HG02759 (cell line): ENCODE measurements at regions not wholly inside any gene's neighbourhood (a gene's known extent, or its start where the extent isn't known, plus 50 kb on each side); places are given as distances from the start of the nearest gene placed in this dataset.
"Not testable (repeated sequence)": the region's sequence is repeated elsewhere in the genome, so short reads cannot be mapped to it uniquely, and the experiment has no call there.

Source experiments
- ATAC-seq: cut with Tn5 transposase; IDR thresholded peaks from one replicate; pipeline ENCODE4 v1.9.1; 2021; ENCODE audit warnings: mild to moderate bottlenecking, moderate library complexity; ENCODE audit not compliant: unreplicated experiment

- ATAC-seq = no peak
Observed at GRCh38 chr4:170849969-170850368, 760.2 kb upstream of the AADAT start.

GRCh38 chr4:170827562-170828274, 738.0 kb upstream of the AADAT start:
- ATAC-seq = no peak

- no peak for ATAC-seq
Observed at GRCh38 chr4:170818786-170819185, 729.0 kb upstream of the AADAT start.

GRCh38 chr4:170805352-170805751, 715.6 kb upstream of the AADAT start:
- no peak for ATAC-seq

- no peak for ATAC-seq
Observed at GRCh38 chr4:170804930-170805329, 715.2 kb upstream of the AADAT start.

GRCh38 chr4:170803492-170803891, 713.7 kb upstream of the AADAT start:
- ATAC-seq = no peak

GRCh38 chr4:170801771-170802170, 712.0 kb upstream of the AADAT start:
- no peak for ATAC-seq

- no peak for ATAC-seq
Observed at GRCh38 chr4:170794525-170794924, 704.8 kb upstream of the AADAT start.

- not testable (repeated sequence) for ATAC-seq
Observed at GRCh38 chr4:170788540-170789051, 698.8 kb upstream of the AADAT start.

- ATAC-seq = no peak
Observed at GRCh38 chr4:170777663-170778062, 687.9 kb upstream of the AADAT start.

GRCh38 chr4:170776983-170777382, 687.2 kb upstream of the AADAT start:
- ATAC-seq = no peak

GRCh38 chr4:170775851-170776250, 686.1 kb upstream of the AADAT start:
- no peak for ATAC-seq

GRCh38 chr4:170773709-170774273, 684.0 kb upstream of the AADAT start:
- no peak for ATAC-seq

- no peak for ATAC-seq
Observed at GRCh38 chr4:170772429-170772828, 682.7 kb upstream of the AADAT start.

- no peak for ATAC-seq
Observed at GRCh38 chr4:170770664-170771063, 680.9 kb upstream of the AADAT start.

- no peak for ATAC-seq
Observed at GRCh38 chr4:170769862-170770261, 680.1 kb upstream of the AADAT start.

- no peak for ATAC-seq
Observed at GRCh38 chr4:170758988-170759387, 669.2 kb upstream of the AADAT start.

GRCh38 chr4:170750519-170750918, 660.8 kb upstream of the AADAT start:
- ATAC-seq = no peak

GRCh38 chr4:170748975-170749374, 659.2 kb upstream of the AADAT start:
- no peak for ATAC-seq

GRCh38 chr4:170743633-170744032, 653.9 kb upstream of the AADAT start:
- ATAC-seq = no peak

- ATAC-seq = no peak
Observed at GRCh38 chr4:170741856-170742255, 652.1 kb upstream of the AADAT start.

GRCh38 chr4:170736710-170737109, 647.0 kb upstream of the AADAT start:
- no peak for ATAC-seq

GRCh38 chr4:170729897-170730296, 640.1 kb upstream of the AADAT start:
- no peak for ATAC-seq
